HG03520 (cell line): ENCODE measurements at regions not wholly inside any gene's neighbourhood (a gene's known extent, or its start where the extent isn't known, plus 50 kb on each side); places are given as distances from the start of the nearest gene placed in this dataset.

Experiments used
- ATAC-seq: cut with Tn5 transposase; IDR thresholded peaks from one replicate; pipeline ENCODE4 v1.9.1; 2021; ENCODE audit warnings: mild to moderate bottlenecking, moderate library complexity; ENCODE audit not compliant: unreplicated experiment

DNA sequence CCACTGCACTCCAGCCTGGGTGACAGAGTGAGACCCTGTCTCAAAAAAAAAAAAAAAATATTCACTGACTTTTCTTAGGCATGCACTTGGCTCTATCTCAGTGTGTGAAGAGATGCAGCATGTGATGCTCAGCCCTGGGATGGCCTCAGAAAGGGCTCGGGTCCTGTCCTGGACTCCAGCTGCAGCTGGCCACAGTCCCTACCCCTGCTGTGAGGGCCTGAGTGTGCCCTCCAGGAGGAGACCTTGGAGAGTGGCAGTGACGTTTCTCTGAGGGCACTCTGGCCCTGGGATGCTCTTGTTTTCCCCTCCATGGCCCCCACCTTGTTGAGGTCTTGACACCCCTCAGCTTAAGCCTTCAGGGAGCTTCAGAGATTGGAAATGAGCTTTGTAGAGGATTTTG, 81.9 kb upstream of the POU3F1 start:
- ATAC-seq, result no peak

DNA sequence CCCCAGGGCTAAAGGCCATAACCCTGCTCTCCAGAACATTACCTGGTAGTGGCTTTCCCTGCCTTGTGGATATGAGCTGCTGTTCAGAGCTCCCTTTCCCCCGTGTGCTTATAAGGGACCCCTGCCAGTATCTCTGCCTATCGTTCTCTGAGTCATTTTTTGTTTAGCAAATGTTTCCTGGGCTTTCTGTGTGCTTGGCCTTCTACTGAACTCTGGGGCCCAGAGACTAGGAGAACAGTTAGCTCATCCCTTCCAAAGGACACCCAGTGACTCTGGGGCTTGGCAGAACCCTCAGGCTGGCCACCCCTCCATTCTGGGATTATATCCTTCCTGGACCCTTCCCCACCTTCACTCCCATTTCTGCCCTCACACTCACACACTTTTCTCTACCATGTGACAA, 80.8 kb upstream of the POU3F1 start:
- no peak for ATAC-seq

DNA sequence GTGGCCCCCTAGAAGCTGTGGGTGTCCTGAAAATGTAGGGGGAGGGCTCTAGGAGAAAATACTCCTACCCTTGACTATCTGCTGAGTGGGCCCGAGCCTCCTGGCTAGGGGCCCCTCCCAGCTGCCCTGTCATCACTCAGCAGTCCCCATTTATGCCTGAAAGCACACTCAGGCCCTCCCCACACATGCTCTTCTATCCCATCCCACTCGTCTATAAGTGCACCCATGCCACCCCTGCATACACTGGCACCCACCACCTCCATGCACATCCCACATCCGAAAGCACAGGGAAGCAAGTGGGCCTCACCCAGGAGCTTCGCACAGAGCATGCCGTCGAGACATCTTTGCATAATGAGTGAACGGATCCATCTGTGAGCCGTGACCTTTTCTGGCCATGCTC, 80.4 kb upstream of the POU3F1 start:
- ATAC-seq, result no peak

DNA sequence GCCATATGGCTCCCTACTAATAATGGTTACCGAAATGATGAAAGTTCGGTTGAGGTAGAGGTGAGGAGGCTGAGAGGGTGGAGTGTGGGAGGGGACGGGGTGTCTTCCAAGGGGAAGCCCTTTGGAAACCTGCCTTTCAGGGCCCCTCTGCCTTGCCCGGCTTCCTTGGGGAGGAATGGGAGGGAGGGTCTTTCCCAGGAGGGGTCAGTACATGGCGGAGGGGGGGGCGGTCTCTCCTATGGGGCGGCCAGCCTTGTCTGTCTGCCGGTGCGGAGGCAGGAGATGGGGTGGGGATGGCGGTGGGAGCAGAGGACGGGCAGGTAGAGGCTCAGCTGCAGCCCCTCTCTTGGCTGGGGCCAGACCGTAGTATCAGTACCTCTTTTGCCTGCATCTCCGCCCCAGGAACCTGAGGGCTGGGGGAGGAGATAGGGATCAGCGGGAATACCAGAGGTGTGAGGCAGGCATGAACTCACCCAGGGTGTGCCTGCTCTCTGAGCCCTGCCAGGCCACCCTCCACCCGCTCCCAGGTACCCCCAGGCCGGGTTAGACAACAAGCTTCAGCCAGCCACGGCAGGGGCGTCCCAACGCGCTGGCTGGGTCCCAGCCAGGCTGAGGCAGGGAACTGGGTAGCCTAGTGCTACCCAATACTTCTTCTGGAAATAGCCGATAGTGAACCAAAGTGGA, 79.4 kb upstream of the POU3F1 start:
- ATAC-seq, result no peak

DNA sequence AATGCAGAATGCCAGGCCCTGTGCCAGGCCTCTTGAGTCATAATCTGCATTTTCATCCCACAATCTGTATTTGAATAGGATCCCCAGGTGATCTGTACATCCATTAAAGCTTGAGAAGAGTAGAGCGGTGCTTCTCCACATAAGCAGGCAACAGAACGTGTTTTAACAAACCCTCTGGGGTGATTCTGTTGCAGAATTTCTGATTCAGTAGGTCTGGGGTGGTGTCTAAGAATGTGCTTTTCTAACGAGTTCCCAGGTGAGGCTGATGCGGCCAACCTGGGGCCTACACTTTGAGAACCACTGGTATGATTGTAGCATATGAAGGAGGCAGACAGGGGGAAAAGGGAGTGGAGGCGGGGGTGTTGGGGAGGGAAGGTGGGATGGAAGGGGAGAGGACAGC, 78.4 kb upstream of the POU3F1 start:
- ATAC-seq, result no peak

DNA sequence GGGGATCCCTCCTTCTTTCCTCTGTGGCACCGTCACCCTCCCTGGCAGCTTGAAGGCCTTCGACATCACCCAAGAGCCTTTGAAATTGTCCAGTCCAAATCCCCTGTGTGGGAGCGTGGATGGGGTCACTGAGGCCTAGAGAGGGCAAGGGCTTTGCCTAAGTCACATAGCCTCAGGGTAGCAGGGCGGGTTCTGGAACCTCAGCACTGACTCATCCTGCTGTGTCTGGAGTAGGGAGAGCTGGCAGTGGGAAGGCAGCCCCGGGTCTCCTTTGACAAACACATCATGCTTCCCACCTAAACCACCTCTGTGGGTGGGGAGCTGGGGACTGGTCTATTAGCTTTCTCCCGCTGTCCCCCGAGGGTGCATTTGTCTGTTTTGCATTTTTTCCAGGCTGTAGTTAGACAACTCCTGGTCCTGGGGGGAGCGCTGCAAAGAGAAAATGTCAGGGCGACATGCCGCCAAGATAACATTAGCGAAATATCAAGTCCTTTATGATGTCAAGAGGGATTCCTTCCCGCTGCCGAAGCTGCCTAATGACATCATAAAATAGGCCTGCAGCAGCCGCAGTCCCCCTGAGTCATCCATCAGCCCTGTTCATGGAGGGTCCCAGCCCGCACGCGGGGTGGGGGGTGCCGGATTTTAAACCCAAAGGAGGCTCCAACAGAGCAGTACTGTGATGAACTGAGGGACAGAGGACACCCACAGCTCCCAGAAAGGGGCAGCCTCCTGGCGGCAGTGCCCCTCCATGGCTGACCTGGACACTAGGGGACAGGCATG, 77.0 kb upstream of the POU3F1 start:
- ATAC-seq, result no peak

DNA sequence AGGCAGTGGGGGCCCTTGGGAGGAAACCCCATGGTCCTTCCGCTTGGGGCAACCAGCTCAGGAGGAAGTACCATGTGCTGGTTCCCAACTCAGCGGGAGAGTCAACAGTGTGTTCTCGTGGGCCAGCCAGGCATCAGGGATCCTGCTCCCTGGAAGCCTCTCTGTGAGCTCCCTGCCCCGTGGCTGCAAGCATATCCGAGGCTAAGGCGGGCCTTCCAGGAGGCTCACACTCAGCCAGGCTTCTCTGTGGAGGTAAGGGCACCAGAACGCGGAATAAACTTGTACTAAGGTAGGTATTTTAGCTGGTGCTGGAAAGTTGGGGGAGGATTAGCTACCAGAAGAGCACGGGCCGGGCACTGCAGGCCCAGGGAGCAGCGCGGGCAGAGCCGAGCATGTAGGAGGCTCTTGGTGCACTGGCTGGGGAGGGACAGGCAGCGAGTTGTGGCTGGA, 74.7 kb upstream of the POU3F1 start:
- no peak for ATAC-seq

DNA sequence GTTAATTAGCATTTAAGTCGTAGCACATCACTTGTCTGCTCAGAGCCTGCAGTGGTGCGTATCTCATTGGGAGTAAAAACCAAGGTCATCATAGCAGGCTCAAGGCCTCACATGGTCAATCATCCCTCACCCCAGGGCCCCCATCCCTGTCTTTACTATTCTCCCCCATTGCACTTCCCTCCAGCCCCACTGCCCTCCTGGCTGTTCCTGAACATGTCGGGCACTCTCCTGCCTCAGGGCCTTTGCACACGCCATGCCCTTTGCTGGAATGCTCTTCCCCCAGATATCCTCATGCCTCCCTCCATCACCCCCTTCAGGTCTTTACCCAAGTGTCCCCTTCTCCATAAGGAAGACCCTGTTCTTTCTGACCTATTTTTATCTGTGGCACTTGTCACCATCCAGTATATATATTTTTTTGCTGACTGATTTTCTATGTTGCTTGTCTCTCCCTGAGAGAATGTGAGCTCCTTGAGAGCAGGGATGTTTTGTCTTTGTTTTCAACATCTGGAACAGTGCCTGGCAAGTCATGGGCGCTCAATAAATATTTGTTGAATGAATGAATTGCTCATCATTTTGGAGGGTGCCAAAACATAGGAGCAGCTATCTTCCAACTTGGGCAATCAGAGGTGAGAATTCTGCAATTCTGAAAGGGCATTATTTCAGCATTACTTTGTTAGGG, 74.1 kb upstream of the POU3F1 start:
- ATAC-seq, result no peak

DNA sequence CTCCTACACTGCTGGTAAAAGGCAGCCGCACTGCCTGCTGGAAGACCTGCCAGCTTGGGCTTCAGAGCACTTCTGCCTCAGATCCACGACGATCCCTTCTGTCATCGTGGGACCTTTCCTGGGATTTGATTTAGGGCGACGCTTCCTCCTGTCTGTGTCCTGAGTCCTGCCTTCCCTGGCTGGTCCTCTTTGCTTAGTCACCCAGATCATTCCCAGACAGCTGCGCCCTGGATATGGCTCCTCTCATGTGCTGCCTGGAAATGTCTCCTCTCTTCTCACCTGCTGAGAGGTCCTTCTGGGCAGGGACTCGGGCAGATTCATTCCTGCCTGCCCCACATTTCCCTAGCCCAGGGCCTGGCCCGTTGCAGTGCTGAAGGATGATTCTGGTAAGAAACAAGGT, 72.4 kb upstream of the POU3F1 start:
- ATAC-seq, result no peak

DNA sequence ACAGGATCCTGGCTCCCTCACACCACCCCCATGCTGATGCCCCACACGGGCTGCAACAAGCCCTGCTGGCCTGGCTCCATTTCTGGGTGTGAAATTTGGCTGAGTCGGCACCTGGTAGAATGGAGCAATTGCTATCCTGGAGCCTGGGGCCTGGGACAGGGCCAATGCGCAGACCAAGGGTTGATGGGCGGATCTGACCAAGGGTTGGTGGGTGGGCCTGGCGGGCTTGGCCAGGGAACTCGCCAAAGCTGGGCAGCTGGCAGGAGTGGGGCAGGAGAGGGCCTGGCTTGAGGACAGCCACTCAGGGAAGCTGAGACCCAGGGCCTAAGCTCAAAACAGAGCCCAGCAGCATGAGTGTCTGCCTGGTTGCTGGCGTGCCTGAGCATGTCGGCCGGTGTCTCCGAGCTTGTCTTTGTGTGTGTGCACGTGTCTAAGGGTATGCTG, 70.9 kb upstream of the POU3F1 start:
- no peak for ATAC-seq

DNA sequence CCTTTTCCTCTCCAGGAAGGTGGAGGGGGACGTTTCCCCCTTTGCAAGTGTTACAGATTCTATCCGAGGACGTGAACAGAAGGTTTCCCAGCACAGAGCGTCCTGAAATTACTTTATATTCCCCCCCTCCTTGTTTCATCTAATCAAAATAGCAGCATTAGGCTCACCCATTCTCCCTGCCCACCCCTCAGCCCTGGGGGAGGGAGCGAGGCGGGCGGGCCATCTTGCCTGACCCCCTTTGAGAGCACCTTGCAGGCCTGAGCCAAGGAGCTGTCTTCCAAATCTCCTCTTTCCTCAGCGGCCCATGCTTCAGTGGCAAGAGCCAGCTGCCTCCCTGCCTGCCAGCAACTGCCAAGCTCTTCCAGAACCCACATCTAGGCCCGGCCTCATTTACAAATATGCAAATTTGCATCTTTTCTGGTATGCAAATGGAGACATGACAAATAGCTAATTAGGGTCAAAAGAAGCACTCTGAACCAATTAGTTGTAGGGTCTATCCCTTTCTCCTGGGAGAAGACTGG, 69.1 kb upstream of the POU3F1 start:
- ATAC-seq, result no peak

DNA sequence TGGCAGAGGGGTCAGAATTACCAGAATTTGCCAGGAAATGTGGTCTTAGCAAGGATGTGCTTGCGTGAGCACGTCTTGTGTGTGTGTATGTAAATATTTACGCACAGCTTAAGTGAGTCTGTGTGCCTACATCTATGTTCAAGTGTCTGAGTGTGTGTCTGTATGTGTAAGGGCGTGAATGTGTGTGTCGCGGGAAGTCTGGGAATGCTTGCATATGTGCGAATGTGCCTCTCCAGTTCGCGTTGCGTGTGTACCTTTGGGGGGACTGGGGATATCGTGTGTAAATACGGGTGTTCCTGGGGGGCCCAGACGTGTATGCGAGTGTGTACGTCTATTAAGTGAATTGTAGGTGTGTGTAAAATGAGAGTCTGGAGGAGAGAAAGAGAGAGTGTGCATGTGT, 68.6 kb upstream of the POU3F1 start:
- no peak for ATAC-seq

DNA sequence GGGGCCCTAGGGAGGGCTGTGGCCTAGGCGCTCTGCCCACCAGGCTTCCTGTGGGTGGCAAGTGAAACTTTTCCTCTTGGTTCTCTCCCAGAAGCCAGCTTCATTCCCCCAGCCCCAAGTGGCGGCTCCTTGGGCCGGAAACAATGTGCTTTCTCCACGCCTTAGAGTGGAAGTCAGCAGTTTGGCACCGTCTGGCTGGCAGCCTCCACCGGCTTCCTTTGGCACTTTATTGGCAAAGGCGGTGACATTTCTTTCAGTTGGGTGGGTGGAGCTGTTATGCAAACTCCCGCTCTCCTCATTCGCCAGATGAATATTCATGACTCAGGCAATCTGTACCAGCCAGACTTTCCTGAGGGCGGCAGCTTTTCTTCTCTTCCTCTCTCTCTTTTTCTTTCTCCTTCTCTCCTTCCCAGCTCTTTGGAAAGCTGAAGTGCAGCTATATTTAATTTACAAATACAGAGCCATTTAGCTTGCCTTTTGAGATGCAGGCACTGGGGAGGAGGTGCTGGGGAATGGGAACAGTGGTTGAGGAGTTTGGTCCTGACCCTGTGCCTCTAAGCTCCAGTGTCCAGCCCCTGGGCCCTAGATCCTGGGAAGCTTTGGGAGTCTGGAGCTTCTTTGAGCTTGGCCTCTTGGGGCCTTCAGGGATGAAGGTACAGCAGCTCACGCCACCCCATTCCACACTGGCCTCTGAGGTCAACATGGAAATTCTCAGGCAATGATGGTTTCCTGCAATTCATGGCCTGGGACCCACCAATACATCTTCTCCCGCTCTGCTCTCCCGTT, 67.8 kb upstream of the POU3F1 start:
- no peak for ATAC-seq

DNA sequence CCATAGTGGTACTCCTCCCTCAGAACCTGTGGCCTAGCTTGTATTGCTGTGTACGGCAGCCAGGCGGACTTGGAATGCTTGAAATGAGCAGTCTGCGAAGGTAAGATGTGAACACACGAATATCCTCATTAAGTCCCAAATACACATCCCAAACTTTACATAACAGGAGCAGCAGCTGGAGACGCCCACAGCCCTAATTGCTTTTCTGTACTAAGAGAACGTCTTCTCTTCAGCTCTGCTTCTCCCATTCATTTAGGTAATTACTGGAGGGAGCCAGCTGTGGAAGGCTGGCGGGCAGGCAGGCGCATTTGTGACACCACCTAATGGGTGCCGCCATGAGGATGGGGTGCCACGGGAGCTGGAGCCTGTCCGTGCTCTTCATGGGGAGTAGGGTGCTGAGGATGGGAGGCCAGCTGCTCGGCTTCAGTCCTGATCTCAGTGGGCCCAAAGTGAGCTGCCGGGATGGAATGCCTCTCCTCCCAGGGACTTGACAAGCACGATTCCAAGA, 66.6 kb upstream of the POU3F1 start:
- no peak for ATAC-seq

DNA sequence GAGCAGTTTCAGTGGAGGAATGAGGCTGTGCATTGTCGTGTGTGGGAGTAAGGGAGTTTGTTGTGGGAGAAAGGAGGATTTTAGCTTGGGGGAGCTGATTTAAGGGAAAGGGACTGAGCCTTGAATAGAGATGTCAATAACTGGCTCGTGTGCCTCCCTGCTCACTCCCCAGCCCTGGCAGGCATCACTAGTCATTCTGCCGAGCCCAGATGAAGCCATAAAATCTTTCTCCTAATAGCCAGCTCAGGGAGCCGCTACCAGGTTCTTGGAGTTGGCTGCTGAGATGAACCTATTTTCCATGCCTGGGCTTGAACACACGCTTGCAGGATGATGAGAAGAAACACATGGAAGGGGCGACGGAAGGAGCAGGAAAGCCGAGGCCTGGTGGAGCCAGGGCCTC, 65.0 kb upstream of the POU3F1 start:
- no peak for ATAC-seq

DNA sequence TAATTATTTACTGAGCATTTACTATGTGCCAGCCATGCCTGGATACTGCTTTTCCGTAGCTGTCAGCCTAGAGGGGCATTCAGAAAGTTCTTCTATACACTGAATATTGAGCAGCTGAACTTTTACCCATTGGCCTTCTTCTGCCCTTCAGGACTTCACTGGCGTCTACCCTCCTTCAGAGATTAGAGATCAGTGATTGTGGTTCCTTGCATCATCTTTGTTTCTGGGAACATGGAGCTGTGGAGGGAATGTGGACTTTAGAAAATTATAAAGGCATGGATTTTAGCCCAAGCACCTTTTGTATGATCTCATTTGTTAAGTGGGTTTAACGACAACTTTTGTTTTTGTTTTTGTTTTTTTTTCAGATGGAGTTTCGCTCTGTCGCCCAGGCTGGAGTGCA, 58.7 kb upstream of the POU3F1 start:
- ATAC-seq, result no peak

DNA sequence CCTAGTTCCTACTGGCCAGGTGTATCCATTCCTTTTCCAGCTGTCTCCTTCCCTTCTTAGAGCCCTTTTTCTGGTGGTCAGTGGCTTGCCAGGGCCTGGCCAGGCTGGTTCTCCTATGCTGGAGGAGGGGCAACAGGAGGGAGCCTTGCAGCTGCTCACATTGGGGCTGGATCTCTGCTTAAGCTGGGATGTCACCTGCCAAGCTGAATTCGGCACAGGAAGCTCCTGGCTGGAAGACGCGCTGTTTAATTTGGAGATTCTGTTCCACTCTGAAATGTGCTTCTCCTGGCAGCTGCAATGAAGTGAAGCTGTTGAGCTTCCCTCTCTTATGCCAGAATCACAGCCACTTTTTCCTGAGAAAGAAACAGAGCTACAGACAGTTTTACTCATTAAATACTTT, 56.0 kb upstream of the POU3F1 start:
- no peak for ATAC-seq

DNA sequence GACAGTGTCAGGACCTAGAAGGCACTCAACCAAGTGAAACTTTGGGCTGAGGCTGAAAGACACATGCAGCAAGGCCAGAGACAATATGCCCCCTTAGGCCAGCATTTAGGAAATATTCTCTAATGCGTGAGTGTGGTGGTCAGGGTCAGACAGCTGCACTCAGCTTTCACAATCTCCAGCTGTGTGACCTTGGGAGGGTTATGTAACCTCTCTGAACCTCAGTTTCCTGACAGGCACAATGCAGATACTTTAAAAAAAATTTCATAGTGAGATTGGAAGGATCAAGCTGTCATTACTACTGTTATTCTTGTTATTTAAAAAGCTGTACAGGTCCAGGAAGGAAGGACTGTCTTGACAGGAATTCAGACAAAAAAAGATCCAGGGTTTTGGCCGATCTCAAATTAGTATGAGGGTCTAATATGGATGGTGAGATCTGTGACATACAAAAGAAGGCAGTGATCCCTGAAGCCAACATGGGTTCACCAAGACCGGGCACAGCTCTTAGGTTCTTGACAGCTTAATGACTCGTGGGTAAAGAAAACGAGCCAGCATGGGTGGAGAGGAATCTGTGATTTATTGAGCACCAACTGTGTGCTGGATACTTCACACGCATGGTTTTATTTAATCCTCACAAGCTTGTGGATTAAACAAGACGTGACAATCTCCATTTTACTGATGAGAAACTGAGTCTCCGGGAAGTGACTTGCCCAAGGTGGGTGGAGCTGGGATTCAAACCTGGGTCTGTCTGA, 54.6 kb upstream of the POU3F1 start:
- ATAC-seq, result no peak

DNA sequence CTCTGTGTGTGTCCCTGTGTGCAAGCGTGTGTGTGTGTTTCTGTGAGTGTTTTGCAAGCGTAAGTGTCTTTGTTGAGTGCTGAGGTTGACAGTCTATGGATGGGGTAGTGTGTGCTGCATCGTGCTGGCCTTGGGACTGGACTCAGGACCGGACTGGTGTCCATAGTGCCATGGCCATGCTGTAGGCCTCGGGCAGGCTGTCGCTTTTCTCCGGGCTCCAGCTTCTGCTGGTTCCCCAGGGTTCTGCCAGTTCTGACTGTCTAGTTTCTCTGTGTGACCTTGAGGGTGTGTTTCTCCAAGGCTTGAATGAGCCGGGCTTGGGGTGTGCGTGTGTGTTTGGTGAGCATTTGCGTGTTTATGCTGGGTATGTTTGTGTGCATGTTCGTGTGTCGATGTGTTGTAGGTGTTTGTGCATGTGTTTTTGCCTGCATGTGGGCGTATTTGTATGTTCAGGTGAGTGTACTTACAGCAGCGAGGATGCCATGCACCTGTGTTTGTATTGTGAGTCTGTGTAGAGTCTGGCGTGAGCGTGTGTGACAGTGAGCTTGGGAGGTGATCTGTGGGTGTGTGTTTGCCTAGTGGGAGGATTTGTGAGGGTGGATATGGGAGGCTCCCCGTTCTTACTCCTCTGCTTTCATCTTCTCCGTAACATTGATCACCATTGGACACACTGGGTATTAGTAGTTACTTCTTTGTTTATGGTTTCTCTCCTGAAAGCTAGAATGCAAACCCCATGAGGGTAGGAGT, 51.7 kb upstream of the POU3F1 start:
- ATAC-seq, result no peak
